Activated CD4-positive, alpha-beta T cell treated with anti-CD3 and anti-CD28 coated beads, Interleukin-2, amount 50 U/mL, for 1 hour (primary cell): ENCODE measurements at regions not wholly inside any gene's neighbourhood (a gene's known extent, or its start where the extent isn't known, plus 50 kb on each side); places are given as distances from the start of the nearest gene placed in this dataset.
"Not testable (repeated sequence)": the region's sequence is repeated elsewhere in the genome, so short reads cannot be mapped to it uniquely, and the experiment has no call there.

Experiments used
- DNase-seq: peaks from one replicate; pipeline ENCODE4 v3.0.0-alpha.2; 2020

DNA sequence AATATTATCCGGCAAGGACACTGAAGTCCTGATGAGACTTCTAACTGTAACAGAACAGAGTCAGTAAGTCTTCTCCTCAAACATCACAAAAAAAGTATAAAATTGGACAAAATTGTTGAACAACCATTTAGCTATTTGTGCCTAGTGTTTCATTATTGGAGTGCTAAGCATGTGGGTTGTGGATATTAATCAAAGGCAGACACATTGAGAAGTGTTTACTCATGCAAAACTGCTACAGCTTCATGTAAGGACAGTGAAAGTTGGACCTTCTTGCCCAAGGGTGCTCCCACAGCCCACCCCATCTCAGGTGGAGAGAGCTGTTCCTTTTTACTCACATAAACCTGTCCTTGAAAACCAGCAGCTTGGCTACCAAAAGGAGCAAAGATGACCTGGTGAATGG is 355.1 kb upstream of the DAB2 start:
- DNase-seq = no peak

DNA sequence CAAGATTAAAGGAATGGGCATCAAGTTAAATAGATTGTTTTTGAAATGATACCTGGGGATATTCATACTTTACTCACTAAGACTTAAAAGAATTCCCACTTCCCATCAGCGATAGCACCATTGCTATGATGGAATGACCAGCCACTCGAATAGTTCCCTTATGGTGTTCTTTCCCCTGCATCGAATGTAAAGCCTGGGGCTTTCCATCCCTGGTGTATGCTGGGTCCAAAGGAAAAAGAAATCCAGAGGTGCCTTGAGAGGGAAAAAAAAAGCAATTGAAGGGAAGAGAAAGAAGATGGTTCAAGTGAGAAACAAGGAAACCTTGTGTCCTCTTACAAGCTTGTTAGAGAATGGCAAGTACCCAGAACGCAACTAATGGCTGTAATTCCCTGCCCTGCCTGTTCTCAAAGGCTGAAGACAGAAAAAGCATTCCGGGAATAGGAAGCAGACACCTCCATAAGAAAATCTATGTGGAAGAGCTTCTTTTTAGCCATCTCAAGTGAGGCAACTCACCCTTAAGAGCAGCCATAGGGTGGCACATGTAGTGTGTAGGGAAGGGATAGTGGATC is 351.1 kb upstream of the DAB2 start:
- no peak for DNase-seq

DNA sequence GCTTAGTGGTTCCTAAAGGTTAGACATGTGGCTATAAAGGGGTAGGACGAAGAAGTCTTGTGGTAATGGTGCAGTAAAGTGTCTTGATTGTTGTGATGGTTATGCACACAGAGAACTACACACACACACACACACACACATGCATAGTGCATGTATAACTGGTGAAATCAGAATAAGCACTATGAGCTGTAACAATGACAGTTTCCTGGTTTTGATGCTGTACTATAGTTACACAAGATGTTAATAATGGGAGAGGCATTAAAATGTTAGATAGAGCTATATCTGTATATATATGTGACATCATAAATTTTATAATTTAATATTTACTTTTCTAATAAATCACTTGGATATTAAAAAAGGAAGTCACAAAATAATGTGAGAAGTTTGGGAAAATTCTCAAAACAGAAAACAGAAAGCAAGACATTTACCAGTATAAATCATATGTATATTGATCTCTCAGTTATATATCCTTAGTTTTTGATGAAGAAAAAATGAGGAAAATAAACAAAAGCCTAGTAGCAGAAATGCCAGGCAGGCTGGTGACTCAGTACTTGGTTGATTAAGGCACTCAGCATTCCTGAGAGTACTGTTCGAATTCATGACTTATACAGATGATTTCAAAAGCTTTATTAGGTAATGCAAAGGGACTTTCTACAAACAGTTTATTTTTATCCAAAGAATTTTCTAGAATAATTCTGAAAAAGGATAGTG is 350.5 kb upstream of the DAB2 start:
- no peak for DNase-seq

DNA sequence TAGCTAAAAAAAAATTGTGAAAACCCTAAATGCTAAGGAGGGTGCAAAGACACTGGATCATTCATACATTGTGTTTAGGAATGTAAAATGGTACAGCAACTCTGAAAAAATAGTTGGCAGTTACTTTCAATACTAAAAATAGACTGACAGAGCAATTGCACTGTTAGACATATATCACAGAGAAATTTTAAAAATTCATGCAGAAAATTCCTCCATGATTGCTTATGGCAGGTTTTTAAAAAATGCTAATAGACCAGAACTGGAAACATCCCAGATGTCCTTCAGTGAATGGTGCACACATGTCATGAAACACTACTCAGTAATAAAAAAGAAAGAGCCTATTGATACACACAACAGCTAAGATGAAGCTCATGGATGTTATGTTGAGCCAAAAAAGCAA is 349.8 kb upstream of the DAB2 start:
- DNase-seq = no peak

DNA sequence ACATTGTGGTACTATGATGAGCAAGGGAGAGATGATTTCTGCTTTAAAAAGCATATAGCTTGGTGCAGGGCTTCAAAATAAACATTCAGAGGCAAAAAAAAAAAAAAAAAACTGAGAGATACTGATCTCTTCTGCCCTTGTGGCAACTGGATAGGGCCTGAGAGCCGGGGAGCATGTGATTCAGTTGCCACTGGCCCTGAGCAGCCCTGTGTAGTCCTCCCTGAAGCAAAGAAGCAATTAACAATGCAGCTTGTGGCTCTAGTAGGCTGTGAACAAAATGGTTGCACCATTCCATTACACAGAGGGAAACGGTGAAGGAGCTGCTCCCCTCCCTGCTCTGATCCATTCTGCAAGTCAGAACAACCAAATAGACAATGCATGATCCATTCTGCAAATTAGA is 347.5 kb upstream of the DAB2 start:
- DNase-seq = no peak

DNA sequence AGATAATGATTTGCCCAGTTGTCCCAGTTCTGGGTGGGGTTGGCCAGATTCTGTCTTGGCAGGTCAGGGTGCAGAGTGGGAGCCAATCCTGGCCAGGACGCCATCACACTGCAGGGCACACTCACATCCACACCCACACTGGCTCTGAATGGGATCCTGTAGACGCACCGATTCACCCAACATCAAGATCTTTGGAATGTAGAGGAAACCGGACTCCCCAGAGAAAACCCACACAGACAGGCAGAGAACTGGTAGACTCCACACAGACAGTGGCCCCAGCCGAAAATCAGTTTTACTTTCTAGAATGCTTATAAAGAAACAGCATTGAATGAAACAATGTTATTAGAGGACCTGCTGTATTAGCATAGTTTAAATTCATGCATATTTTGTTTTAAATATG is 343.1 kb upstream of the DAB2 start:
- DNase-seq = no peak

DNA sequence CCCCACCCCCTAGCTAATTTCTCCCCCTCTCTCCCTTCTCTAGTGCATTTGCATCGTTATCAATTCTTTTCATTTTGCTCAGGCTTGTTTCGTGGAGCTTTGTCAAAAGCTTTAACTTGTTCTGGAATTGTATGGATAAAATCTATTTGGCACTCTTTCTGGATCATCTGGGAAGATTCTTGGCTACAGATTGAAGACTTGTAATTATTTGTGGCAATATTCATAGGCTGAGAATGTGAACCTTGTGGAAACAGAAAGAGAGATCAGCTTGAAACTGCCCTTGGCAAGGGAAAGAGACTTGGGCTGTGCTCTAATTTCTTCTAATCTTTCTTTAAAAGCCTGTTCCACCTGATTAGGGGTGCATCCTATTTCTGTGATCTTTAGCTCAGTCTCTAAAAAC is 340.6 kb upstream of the DAB2 start:
- DNase-seq = no peak

DNA sequence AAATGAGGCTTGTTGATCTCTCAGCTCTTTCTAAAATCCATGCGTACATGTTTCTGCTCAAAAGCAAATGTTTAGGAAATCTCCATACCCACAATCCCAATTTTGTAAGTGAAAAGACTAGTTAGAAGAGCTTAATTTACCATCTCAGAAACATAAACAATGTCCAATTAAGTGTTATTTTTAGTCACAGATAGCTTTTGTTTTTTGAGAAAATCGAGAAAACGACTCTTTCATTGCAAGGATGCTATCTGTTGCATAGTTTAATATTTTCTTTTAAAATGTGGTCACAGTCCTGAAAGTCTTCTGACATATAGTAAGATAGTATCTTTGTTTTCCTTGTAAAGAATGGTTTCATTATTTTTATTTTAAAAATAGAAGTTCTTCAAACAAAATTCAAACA is 338.0 kb upstream of the DAB2 start:
- DNase-seq = no peak

DNA sequence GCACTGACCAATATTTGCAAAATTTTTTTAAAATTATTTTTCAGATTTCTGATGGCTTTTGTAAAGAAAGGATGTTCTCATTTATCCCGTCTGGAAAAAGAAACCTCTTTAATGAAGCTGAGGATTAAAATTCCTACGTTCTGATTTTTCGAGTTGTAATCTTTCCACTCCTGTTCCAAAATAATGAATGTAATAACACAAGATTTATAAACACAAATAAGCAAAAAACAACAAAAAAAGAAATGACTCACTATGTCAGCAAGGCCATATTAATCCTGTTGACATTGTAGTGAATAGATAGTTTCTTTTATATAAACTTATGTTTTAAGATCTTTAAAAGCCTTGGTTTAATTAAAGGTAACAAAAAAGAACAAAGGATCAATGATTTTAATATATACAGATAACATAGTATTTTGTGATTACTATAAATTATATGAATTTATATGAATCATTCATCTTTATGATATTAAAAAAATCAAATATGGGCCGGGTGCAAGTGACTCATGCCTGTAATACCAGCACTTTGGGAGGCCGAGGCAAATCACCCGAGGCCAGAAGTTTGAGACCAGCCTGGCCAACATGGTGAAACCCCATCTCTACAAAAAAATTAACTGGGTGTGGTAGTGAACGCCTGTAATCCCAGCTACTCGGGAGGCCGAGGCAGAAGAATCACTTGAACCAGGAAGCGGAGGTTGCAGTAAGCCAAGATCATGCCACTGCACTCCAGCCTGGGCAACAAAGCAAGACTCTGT is 336.6 kb upstream of the DAB2 start:
- no peak for DNase-seq

DNA sequence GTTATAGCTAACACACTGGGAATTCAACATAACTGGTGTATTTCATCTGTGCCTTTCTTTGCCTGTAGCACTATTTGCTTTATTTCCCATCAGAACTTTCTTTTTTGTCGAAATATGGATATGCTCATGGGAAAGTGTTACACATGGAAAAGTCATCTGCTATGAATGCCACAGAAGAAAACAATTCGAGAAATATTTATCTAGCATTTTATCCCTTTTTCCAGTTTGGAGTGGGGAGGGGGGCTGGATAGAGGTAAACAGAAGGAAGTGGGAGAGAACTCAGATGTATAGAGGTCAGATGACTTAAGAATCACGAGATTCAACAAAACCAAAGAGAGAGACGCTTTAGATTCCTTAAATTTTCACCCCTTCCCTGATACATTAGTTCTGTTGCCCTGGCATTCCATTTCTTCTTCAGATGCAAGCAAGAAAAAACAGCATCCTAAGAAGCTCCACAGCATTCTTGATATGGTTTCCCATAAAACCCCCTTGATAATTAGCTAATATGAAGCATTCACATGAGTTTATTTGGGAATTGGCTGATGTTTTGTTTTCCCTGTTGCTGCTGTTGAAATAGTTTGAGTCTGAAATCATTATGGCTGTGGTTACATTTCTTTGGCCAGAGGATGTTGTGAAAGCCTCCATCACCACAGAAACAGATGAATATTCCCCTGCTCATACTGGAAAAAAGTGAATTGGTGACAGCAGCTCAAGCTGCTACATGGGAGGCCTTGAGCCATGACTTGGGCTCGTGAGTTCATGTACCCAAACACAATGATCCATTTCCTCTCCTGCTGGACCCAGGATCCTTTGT is 335.8 kb upstream of the DAB2 start:
- no peak for DNase-seq

DNA sequence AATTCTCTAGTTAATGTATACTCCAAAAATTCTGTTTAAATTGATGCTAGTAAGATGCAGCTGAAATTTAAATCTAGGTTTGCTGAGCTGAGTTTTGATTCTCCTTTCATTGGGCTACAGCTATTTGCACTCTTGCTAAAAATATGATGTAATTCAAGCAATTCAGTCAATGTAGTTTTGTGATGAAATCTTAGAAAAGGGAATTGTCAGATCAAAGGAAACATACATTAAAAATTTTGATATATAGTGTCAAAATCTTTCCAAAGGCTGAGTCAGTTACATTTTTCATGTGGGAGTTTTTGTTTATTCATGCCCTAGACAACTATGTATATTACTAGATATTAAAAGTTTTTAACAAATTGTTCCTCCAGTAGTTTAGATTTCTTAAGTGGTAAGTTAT is 334.9 kb upstream of the DAB2 start:
- no peak for DNase-seq

DNA sequence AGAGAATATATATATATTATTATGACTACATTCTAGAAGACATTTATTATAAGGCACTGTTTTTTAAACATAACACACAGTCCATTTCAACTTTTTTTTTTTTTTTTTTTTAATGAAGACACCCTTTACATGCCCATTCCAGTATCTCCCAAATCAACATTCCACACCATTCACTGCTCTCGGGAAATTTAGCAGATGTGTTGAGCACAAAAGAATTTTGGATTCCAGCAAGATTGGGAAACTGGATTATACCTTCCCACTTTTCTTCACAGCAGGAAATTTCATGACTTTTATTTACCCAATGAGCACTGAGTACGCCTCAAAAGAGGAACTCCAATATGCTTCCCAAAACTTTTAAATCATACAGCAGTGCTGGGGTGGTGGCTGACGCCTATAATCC is 333.6 kb upstream of the DAB2 start:
- DNase-seq = no peak

DNA sequence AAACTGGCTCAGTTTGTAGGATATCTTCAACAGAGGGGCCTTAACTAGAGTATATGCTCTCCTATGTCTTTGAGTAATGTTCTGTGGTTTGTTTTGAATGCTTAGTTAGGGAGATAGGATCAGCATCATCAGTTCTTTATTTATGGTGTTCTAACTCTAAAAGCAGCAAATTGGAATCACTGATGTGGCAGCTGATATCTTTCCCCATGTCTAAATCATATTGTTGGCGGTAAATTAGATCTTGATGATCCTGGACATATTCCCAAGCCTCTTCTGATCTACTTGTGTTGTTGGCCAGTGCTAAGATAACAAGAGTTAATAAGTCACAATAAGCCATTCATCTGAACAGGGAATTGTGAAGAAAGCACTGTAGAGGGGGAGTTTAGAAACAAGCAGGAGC is 332.4 kb upstream of the DAB2 start:
- DNase-seq = no peak

DNA sequence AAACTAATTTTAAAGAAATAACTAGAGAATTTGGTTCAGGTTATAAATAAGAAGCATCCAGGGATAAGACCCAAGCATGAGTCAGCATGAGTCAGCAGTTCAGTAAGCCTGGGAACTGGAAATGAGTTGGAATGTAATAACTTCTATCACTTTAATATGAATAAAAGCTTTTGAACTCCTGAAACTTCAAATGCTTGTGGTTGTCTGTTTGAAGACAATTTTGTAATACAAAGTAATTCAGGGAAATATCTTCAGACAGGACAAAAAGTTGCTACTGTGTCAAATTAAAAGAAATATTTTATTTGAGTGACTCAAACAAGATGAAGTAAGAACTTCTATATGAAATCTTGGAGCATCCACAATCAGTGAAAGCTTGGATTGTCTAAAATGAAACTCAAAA is 331.2 kb upstream of the DAB2 start:
- no peak for DNase-seq

DNA sequence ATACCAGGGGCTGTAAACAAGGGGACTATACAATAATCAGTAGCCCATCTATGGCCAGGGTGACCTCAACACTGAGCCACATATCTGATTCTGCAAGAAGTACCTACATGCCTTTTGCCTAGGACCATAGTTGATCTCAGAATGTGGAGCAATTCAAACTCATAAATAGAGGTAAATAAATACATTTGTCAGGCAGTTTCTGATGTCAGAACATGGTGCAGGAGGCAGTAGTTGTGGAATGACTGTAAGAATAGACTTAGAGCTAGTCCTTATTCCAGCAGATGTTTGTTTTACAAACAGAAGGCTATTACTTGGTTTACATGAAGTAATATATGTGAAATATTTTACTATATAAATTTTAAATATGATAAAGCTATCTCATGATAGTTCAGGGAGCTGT is 330.7 kb upstream of the DAB2 start:
- DNase-seq = no peak

DNA sequence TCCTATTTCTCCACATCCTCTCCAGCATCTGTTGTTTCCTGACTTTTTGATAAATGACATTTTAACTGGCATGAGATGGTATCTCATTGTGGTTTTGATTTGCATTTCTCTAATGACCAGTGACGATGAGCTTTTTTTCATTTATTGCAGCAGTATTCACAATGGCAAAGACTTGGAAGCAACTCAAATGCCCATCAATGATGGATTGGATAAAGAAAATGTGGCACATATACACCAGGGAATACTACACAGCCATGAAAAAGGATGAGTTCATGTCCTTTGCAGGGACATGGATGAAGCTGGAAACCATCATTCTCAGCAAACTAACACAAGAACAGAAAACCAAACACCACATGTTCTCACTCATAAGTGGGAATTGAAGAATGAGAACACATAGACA is 329.0 kb upstream of the DAB2 start:
- not testable (repeated sequence) for DNase-seq

DNA sequence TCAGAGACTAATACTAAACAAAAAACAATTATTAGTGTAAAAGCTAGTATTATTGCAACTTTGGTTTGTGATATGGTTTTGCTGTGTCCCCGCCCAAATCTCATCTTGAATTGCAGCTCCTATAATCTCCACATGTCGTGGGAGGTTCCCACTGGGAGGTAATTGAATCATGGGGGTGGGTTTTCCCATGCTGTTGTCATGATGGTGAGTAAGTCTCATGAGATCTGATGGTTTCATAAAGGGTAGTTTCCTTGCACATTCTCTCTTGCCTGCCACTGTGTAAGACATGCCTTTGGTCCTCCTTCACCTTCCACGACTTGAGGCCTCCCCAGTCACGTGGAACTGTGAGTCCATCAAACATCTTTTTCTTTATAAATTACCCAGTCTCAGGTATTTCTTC is 325.9 kb upstream of the DAB2 start:
- DNase-seq = no peak

DNA sequence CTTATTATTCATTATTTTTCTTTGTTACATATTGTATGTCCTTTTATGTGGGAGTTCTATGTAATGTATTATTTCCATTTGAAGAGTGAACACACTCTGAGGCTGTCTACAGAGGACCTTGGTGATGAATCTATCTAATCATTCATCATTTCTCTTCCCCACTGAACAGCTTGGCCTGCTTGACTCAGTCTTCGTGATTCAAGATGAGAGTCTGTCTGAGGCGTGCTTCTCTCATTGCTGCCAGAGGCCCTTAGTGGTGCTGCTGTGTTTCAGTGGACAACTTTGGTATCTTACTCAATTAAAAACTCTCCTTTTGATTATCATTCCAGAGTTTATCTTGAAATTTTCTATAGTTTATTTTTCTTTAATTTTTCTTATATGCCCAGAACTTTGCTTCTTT is 318.1 kb upstream of the DAB2 start:
- DNase-seq = no peak

DNA sequence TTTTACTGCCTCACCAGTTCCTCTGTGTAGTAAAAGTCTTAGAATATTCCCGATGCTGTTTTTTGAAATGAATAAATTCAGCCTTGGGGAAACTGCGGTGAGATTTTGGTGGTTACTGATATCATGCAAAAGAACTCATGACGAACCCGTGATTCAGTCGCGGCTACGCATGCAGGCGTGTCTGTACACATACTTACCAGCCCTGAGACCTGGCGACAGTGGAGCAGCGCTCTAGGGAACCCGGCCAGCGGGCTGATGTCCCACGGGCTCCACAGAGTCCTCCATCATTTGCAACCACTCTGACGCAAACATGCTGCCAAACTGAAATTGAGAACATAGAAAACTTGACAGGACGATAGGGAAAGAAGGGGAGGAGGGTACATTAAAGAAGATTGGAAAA is 315.6 kb upstream of the DAB2 start:
- no peak for DNase-seq

DNA sequence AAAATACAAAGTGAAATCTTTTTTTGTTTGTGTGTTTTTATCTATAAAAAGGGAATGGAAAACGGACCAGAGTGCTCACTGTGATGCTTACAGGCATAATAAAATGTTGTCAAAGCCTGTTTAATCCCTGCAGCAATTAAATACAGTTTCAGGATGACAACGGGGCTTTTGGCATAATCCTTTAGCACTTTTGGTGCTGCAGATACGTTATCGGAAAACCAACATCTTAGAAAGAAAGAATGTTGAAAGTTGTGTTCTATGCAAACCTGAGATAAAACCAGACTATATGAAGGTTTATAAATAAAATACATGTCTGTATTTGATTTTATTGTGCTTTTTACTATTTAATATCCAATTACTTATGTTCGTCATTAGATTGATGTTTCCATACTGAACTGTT is 307.4 kb upstream of the DAB2 start:
- DNase-seq = no peak

DNA sequence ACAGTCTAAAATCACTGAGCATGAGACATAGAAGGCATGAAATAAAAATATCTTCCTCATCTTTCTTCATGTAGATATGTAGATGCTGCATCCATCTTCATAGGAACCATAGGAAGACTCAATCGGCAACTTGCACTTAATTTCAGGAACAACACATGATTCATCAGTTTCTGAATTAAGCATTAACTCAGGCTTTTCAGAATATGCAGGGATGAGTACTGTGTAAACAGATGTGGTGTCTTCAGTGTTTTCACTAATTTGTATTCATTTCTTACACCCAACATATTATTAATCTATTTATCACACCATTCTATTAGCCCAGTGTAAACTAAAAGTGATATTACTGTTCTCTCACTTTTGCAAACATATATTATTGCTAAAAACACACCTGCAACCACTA is 305.9 kb upstream of the DAB2 start:
- DNase-seq = no peak

DNA sequence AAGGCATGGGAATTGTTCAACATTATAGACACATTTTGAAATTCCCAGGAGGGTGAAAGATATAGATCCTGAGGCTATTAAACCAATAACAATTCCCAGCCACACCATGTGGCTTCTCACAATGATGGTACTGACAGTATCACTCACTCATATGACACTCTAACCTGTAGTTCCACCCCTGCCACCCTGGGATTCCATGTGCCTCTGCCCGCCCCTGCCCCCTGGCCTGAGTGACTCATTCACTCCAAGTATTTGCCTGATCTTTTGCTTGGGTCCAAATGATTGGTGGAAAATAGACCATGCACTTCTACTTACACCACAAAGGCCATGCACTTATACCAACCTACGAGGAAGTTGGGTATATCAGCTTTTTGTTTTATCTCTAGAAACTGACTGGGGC is 305.2 kb upstream of the DAB2 start:
- DNase-seq = no peak

DNA sequence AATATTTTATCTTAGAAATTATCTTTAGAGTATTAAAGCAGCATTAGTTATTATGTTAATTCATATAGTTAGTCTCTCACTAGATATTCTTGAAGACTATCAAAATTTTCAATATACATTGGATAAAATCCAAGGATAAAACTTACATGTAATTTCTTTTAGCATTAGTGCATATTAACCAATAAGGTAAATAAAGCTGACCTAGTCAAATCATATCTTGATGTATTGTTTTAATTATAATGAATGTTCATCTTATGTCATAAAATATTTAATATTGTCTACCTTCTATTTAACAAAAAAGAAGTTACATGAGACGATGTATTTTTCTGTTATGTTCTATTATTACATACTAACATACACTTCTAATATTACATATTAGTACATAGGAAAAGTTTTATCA is 301.7 kb upstream of the DAB2 start:
- no peak for DNase-seq

DNA sequence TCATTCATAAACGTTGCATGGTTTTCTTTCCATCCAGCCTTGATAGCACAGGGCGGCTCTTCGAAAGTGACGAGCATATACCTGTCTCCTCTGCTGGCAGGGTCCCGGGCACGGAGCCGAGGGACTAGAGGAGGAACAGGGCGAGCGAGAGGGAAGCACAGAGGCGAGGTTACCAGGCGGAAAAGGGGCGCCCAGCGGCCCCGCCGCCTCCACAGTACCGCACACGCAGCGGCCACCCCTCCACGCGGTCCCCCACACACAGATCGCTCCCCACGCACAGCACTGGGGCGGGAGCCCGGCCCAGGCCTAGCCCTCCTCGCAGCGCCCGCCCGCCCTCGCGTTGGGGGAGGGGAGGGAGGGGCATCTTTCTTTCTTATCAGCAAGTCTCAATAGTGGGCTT is 296.6 kb upstream of the DAB2 start:
- DNase-seq = no peak
